CD8-positive, alpha-beta memory T cell (primary cell): ENCODE measurements at regions not wholly inside any gene's neighbourhood (a gene's known extent, or its start where the extent isn't known, plus 50 kb on each side); places are given as distances from the start of the nearest gene placed in this dataset.
A peak's percentile ranks its signal among the peaks of the same experiment; 100 is the strongest.

ENCODE experiments used
- CTCF ChIA-PET: fragments of 350-600 bp; sonication (Branson Sonifier 250); formaldehyde crosslinking; loops from one replicate; lab custom pipeline; 2021; ENCODE audit warnings: antibody characterized with exemption; lab: Charles Lee
- POLR2A ChIA-PET: fragments of 350-600 bp; sonication (Branson Sonifier 250); formaldehyde crosslinking; loops from one replicate; lab custom pipeline; 2021; ENCODE audit warnings: antibody characterized with exemption; lab: Charles Lee
- DNase-seq, 5 donors: peaks; one replicate each; pipeline versions ENCODE4 v3.0.0 to v3.0.0-alpha.2; 2020 to 2022; ENCODE audit warnings: mixed read lengths in 1 of 5
- H3K27ac ChIP-seq: one replicate; pipeline ENCODE4 v1.7.0; 2013; ENCODE audit warnings: low read depth, mild to moderate bottlenecking, low read length, moderate library complexity
- H3K27me3 ChIP-seq: 2 replicates; pipeline ENCODE4 v1.7.0; 2013; ENCODE audit warnings: low read length, mild to moderate bottlenecking; ENCODE audit not compliant: insufficient read depth, poor library complexity, severe bottlenecking
- H3K36me3 ChIP-seq: 2 replicates; pipeline ENCODE4 v1.7.0; 2013; ENCODE audit warnings: mild to moderate bottlenecking, low read length, moderate library complexity; ENCODE audit not compliant: insufficient read depth
- H3K4me1 ChIP-seq: 2 replicates; pipeline ENCODE4 v1.7.0; 2013; ENCODE audit warnings: mild to moderate bottlenecking, low read length, moderate library complexity; ENCODE audit not compliant: insufficient read depth
- H3K4me3 ChIP-seq: 2 replicates; pipeline ENCODE4 v1.7.0; 2013; ENCODE audit warnings: mild to moderate bottlenecking, low read length
- H3K9me3 ChIP-seq: 2 replicates; pipeline ENCODE4 v1.7.0; 2013; ENCODE audit warnings: mild to moderate bottlenecking, low read length
- H3K27ac Mint-ChIP-seq, 8 donors: one replicate each; pipeline ENCODE4 v1.8.0; 2020 to 2021; ENCODE audit warnings: mixed read lengths in 8 of 8, mild to moderate bottlenecking in 6 of 8, inconsistent platforms in 3 of 8, moderate library complexity in 3 of 8
- H3K27me3 Mint-ChIP-seq, 2 donors: one replicate each; pipeline ENCODE4 v1.8.0; 2020 to 2021; ENCODE audit warnings: mixed read lengths in 2 of 2, mild to moderate bottlenecking in 1 of 2, moderate library complexity in 1 of 2
- H3K36me3 Mint-ChIP-seq, 3 donors: one replicate each; pipeline ENCODE4 v1.8.0; 2020 to 2021; ENCODE audit warnings: mixed read lengths in 3 of 3, inconsistent platforms in 1 of 3, mild to moderate bottlenecking in 1 of 3
- H3K4me1 Mint-ChIP-seq, 3 donors: one replicate each; pipeline ENCODE4 v1.8.0; 2020 to 2021; ENCODE audit warnings: mixed read lengths in 3 of 3, inconsistent platforms in 1 of 3, mild to moderate bottlenecking in 1 of 3
- H3K4me3 Mint-ChIP-seq, 7 donors: one replicate each; pipeline ENCODE4 v1.8.0; 2020 to 2021; ENCODE audit warnings: mixed read lengths in 7 of 7, mild to moderate bottlenecking in 6 of 7, moderate library complexity in 4 of 7, inconsistent platforms in 2 of 7
- H3K9me3 Mint-ChIP-seq, 5 donors: one replicate each; pipeline ENCODE4 v1.8.0; 2020 to 2022; ENCODE audit warnings: mixed read lengths in 5 of 5, mild to moderate bottlenecking in 3 of 5, moderate library complexity in 2 of 5, inconsistent platforms in 1 of 5

- Histone ChIP-seq H3K36me3 (no peaks in the 10 kb centered on the region), H3K4me1 (no peaks in the 10 kb centered on the region), H3K9me3 (no peaks in the 10 kb centered on the region), H3K27ac (no peak overlapping the region), H3K4me3 (no peak overlapping the region), H3K27me3 (no peaks in the 10 kb centered on the region)
- H3K27ac Mint-ChIP-seq: no peak overlapping the region
- H3K4me3 Mint-ChIP-seq: no peak overlapping the region
- no peaks in the 10 kb centered on the region for H3K36me3 Mint-ChIP-seq
- ChIA-PET CTCF (no interaction called here), POLR2A (no interaction called here)
- H3K4me1 Mint-ChIP-seq: no peaks in the 10 kb centered on the region
- DNase-seq: no peak
- H3K9me3 Mint-ChIP-seq: peaks cover 0 to 7% (median 3%) of the 10 kb centered on the region in 5 donors
- H3K27me3 Mint-ChIP-seq: peaks cover 0 to 8% of the 10 kb centered on the region in 2 donors
Observed at GRCh38 chr1:214111796-214112195, 124.0 kb downstream of the PROX1 start.

DNA sequence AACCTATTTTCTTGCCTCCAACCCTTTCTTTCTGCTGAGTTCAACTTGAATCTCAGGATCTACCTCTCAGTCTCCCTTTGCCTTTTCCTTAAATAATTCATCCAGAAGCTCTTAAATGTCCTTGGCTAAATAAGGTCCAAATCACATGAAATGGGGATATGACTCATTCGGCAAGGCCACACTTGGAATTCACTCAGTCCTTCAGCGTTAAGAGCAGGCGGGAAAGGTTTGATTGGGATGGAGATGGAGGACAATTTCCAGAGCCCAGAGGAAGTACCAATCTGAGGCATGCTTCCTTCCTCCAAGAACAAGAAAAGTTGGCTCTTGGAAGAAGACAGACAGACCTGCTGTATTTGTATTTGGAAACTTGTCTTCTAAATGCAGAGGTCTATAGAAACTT lies 128.5 kb downstream of the PROX1 start:
- peaks cover 0 to 4% of the 10 kb centered on the region in 2 donors for H3K27me3 Mint-ChIP-seq
- DNase-seq: no peak
- ChIA-PET CTCF (no interaction called here), POLR2A (no interaction called here)
- peaks cover 14% of the 10 kb centered on the region for H3K9me3 ChIP-seq
- H3K4me3 ChIP-seq: no peak overlapping the region
- no peaks in the 10 kb centered on the region for H3K4me1 Mint-ChIP-seq
- no peak overlapping the region for H3K4me3 Mint-ChIP-seq
- no peak overlapping the region for H3K27ac Mint-ChIP-seq
- no peak overlapping the region for H3K27ac ChIP-seq
- H3K4me1 ChIP-seq: no peaks in the 10 kb centered on the region
- H3K9me3 Mint-ChIP-seq: peaks cover 18 to 28% (median 26%) of the 10 kb centered on the region in 5 donors
- H3K36me3 ChIP-seq: no peaks in the 10 kb centered on the region
- H3K36me3 Mint-ChIP-seq: no peaks in the 10 kb centered on the region
- H3K27me3 ChIP-seq: no peaks in the 10 kb centered on the region

DNA sequence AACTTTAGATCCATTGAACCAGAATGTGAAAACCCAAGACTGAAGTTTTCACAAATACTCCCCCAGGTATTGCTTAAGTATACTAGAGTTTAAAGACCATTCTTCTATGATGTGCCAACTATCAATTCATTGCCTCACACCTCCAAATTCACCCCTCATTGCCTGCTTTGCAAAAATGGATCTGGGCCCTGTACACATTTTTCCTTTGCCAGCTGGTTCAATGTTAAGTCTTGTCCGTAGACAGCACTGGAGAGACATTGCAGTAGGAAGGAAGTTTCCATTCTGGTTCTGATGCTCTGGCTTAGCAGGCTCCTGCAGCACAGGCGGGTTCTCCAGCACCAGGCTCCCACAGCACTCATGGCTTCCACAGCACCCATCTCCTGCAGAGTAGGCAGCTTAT lies 130.0 kb downstream of the PROX1 start:
- Histone ChIP-seq H3K9me3 (peaks cover 14% of the 10 kb centered on the region), H3K27me3 (no peaks in the 10 kb centered on the region), H3K36me3 (no peaks in the 10 kb centered on the region), H3K4me1 (no peaks in the 10 kb centered on the region), H3K4me3 (no peak overlapping the region), H3K27ac (no peak overlapping the region)
- no peaks in the 10 kb centered on the region for H3K36me3 Mint-ChIP-seq
- ChIA-PET CTCF (no interaction called here), POLR2A (no interaction called here)
- H3K27me3 Mint-ChIP-seq: peaks cover 8 to 9% of the 10 kb centered on the region in 2 donors
- H3K4me3 Mint-ChIP-seq: no peak overlapping the region
- no peak overlapping the region for H3K27ac Mint-ChIP-seq
- peaks cover 18 to 28% (median 27%) of the 10 kb centered on the region in 5 donors for H3K9me3 Mint-ChIP-seq
- no peaks in the 10 kb centered on the region for H3K4me1 Mint-ChIP-seq
- no peak for DNase-seq

DNA sequence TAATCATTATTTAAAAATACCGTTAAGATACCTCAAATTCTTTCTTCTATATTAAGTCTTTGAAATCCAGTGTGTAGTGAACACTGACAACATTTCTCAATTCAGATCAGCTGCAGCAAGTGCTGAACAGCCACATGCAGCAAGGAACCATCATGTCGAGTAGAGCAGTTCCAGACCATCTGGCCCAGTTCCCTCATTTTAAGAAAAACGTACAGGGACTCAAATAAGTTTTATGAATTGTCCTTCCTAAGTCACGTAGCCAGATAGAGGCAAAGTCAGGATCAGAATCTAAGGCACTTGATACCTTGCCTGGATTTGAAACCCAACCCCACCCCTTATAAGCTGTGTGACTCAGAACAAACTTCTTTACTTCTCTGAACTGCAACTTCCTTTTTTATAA lies 132.4 kb downstream of the PROX1 start:
- H3K36me3 ChIP-seq: no peaks in the 10 kb centered on the region
- H3K27me3 Mint-ChIP-seq: peaks cover 11 to 25% of the 10 kb centered on the region in 2 donors
- H3K27me3 ChIP-seq: no peaks in the 10 kb centered on the region
- H3K27ac ChIP-seq: no peak overlapping the region
- POLR2A ChIA-PET: no interaction called here
- peaks cover 0 to 3% (median 0%) of the 10 kb centered on the region in 3 donors for H3K4me1 Mint-ChIP-seq
- DNase-seq: no peak
- H3K4me3 ChIP-seq: no peak overlapping the region
- H3K27ac Mint-ChIP-seq: no peak overlapping the region
- H3K4me3 Mint-ChIP-seq: no peak overlapping the region
- H3K36me3 Mint-ChIP-seq: no peaks in the 10 kb centered on the region
- H3K4me1 ChIP-seq: no peaks in the 10 kb centered on the region
- CTCF ChIA-PET: no interaction called here
- H3K9me3 Mint-ChIP-seq: peaks cover 18 to 28% (median 26%) of the 10 kb centered on the region in 5 donors
- peaks cover 14% of the 10 kb centered on the region for H3K9me3 ChIP-seq

DNA sequence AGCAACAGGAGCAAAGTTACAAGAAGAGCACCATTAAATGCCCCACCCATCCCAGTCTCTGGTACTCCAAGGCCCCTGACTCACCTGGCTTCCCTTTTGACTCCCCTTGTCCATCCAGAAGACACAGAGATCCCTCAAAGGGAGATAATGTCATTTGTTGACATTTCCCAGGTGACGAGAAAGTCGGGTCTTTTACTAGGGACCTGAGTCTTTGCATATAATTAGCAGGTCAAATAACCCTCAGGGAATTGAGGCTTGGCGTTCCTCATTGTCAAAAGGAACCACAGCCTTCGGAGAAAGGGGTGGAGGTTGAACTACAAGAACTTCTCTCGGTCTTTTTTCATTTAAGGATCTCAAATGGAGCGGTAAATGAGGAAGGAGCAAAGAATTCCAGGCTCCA lies 133.2 kb downstream of the PROX1 start:
- Mint-ChIP-seq H3K4me1 (peaks cover 0 to 3% (median 0%) of the 10 kb centered on the region in 3 donors), H3K4me3 (no peak overlapping the region), H3K36me3 (no peaks in the 10 kb centered on the region), H3K27me3 (peaks cover 11 to 29% of the 10 kb centered on the region in 2 donors), H3K9me3 (peaks cover 18 to 28% (median 24%) of the 10 kb centered on the region in 5 donors), H3K27ac (no peak overlapping the region)
- no peak for DNase-seq
- Histone ChIP-seq H3K4me3 (no peak overlapping the region), H3K4me1 (no peaks in the 10 kb centered on the region), H3K27me3 (no peaks in the 10 kb centered on the region), H3K27ac (no peak overlapping the region), H3K9me3 (peaks cover 14% of the 10 kb centered on the region), H3K36me3 (no peaks in the 10 kb centered on the region)
- ChIA-PET CTCF (no interaction called here), POLR2A (no interaction called here)

DNA sequence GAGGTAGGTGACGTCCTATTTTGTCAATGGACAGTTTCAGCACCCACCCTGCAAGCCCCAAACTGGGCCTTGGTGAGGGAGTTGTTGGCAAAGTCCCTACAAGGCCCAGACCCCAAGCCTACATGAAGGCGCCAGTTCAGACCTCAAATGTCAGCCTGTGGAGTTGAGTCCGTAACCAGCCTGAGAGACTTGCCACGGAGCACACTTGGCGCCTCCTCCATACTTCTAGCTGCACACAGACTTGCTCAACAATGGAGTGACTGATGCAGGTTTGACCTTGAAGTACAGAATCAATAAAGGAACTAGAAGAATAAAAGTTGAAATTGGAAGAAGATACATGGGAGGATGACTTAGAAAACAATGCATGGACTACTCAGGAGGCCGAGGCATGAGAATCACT lies 134.3 kb downstream of the PROX1 start:
- Mint-ChIP-seq H3K36me3 (no peaks in the 10 kb centered on the region), H3K9me3 (peaks cover 13 to 23% (median 19%) of the 10 kb centered on the region in 5 donors), H3K27me3 (peaks cover 11 to 29% of the 10 kb centered on the region in 2 donors), H3K27ac (no peak overlapping the region), H3K4me3 (no peak overlapping the region), H3K4me1 (peaks cover 0 to 3% (median 0%) of the 10 kb centered on the region in 3 donors)
- Histone ChIP-seq H3K9me3 (peaks cover 13% of the 10 kb centered on the region), H3K4me1 (no peaks in the 10 kb centered on the region), H3K36me3 (no peaks in the 10 kb centered on the region), H3K27ac (no peak overlapping the region), H3K4me3 (no peak overlapping the region), H3K27me3 (no peaks in the 10 kb centered on the region)
- ChIA-PET CTCF (no interaction called here), POLR2A (no interaction called here)
- no peak for DNase-seq

DNA sequence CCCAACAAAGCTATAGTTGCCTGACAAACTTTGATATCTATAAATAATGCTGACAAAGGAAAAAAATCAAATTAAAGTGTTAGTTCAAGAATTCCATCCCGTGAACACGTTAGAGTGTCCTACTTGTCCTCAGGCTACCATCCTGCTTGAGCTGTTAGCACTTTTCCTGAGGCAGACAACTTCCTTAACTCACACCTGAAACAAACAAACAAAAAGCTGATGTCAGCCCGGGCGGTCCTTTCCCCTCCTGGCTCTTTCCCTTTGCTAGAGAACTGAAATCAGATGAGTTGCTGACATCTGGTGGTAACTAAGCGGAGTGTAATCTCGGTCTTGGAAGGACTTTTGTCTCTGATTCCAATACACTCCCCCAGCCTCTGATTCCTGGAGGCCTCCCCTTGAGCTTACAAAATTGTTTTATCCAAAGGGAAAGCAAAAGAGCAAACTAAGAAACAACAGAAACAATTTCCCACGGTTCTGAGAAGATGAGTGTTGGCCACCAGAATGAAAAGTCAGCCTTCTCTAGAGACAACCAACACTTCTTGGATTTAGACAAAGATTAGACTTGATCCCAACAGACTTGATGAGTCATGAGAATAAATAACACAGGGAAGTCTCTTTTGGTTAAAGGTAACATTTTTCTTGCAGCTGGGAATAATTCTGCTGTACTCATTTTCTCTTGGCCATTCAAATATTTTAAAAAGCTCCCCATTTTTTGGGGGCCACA lies 135.4 kb downstream of the PROX1 start:
- peaks cover 5 to 12% (median 9%) of the 10 kb centered on the region in 5 donors for H3K9me3 Mint-ChIP-seq
- Histone ChIP-seq H3K4me3 (no peak overlapping the region), H3K27ac (no peak overlapping the region), H3K27me3 (no peaks in the 10 kb centered on the region), H3K4me1 (no peaks in the 10 kb centered on the region), H3K36me3 (no peaks in the 10 kb centered on the region), H3K9me3 (peaks cover 3% of the 10 kb centered on the region)
- peak in 1 of 5 donors; percentile 17 for DNase-seq
- peaks cover 11 to 29% of the 10 kb centered on the region in 2 donors for H3K27me3 Mint-ChIP-seq
- H3K4me1 Mint-ChIP-seq: peaks cover 0 to 3% (median 0%) of the 10 kb centered on the region in 3 donors
- no peaks in the 10 kb centered on the region for H3K36me3 Mint-ChIP-seq
- no peak overlapping the region for H3K4me3 Mint-ChIP-seq
- H3K27ac Mint-ChIP-seq: no peak overlapping the region
- ChIA-PET CTCF (no interaction called here), POLR2A (no interaction called here)

GRCh38 chr1:214124281-214124805 lies 136.6 kb downstream of the PROX1 start:
- no peak overlapping the region for H3K27ac Mint-ChIP-seq
- no peak overlapping the region for H3K4me3 Mint-ChIP-seq
- H3K4me1 ChIP-seq: no peaks in the 10 kb centered on the region
- no peak overlapping the region for H3K4me3 ChIP-seq
- no peaks in the 10 kb centered on the region for H3K36me3 Mint-ChIP-seq
- ChIA-PET POLR2A (no interaction called here), CTCF (no interaction called here)
- DNase-seq: no peak
- no peaks in the 10 kb centered on the region for H3K27me3 ChIP-seq
- H3K4me1 Mint-ChIP-seq: peaks cover 0 to 3% (median 0%) of the 10 kb centered on the region in 3 donors
- H3K9me3 ChIP-seq: no peaks in the 10 kb centered on the region
- H3K36me3 ChIP-seq: no peaks in the 10 kb centered on the region
- peaks cover 15 to 29% of the 10 kb centered on the region in 2 donors for H3K27me3 Mint-ChIP-seq
- peaks cover 0 to 10% (median 3%) of the 10 kb centered on the region in 5 donors for H3K9me3 Mint-ChIP-seq
- no peak overlapping the region for H3K27ac ChIP-seq
